HCT116 (cell line): ENCODE measurements at regions not wholly inside any gene's neighbourhood (a gene's known extent, or its start where the extent isn't known, plus 50 kb on each side); places are given as distances from the start of the nearest gene placed in this dataset.

Experiments used
- ATAC-seq: fragments of 200-7000 bp; cut with Tn5 transposase; 2 replicates; pipeline ENCODE4 v1.9.1; 2020; ENCODE audit warnings: mild to moderate bottlenecking, moderate library complexity
- BruUV-seq: library from RNA; stranded (reverse); fragments of 400-500 nt; replicated peaks from 2 replicates; lab custom pipeline; 2021; lab: Mats Ljungman, UMichigan
- CTCF ChIA-PET: fragments of 300-600 bp; sonication (Branson Sonifier 250); formaldehyde crosslinking; loops from one replicate; lab custom pipeline; 2021; ENCODE audit warnings: antibody characterized with exemption; lab: Charles Lee
- POLR2A ChIA-PET: fragments of 300-600, 350-600 bp; sonication (Branson Sonifier 250); formaldehyde crosslinking; loops from one replicate; lab custom pipeline; 2021; ENCODE audit warnings: antibody characterized with exemption; lab: Charles Lee
- RAD21 ChIA-PET, 2 experiments: fragments of 300-600 bp; sonication (Branson Sonifier 250); formaldehyde crosslinking; loops; one replicate each; lab custom pipeline; 2023; ENCODE audit warnings: low total read pairs in 2 of 2; ENCODE audit not compliant: uncharacterized antibody in 2 of 2, unreplicated experiment in 2 of 2, low non-redundant PET in 1 of 2; lab: Charles Lee
- DNase-seq: peaks from one replicate; pipeline ENCODE4 v3.0.0-alpha.2; 2010; ENCODE audit warnings: low read depth, low spot score
- H2AFZ ChIP-seq: fragments of 200-600 bp; shearing (Covaris generic), sonication (generic); 2 replicates; pipeline ENCODE4 v1.6.1; 2017; ENCODE audit warnings: low read depth, mixed run types, mixed read lengths, antibody characterized with exemption, low read length; ENCODE audit not compliant: poor library complexity, severe bottlenecking
- H3K27ac ChIP-seq: 2 replicates; pipeline ENCODE4 v1.5.1; 2012; ENCODE audit warnings: low read depth, low read length
- H3K27me3 ChIP-seq: fragments of 200-600 bp; sonication (generic); 2 replicates; pipeline ENCODE4 v1.6.1; 2016; ENCODE audit warnings: mixed run types, low read length, mixed read lengths; ENCODE audit not compliant: insufficient read depth
- H3K36me3 ChIP-seq, 2 experiments: fragments of 200-500 bp in 1 of 2; fragments of 200-600 bp in 1 of 2; sonication (Bioruptor generic) in 1 of 2; sonication (generic) in 1 of 2; 2 replicates each; pipeline versions ENCODE4 v1.5.1 to v1.6.1; 2014 to 2016; ENCODE audit warnings: low read length in 2 of 2, inconsistent platforms in 1 of 2, mixed read lengths in 1 of 2, mixed run types in 1 of 2; ENCODE audit not compliant: insufficient read depth in 2 of 2, control insufficient read depth in 1 of 2
- H3K4me1 ChIP-seq, 2 experiments: fragments of 200-600 bp in 1 of 2; sonication (generic) in 1 of 2; 2 replicates each; pipeline versions ENCODE4 v1.5.1 to v1.6.1; 2012 to 2017; ENCODE audit warnings: low read length in 2 of 2, inconsistent platforms in 1 of 2, mild to moderate bottlenecking in 1 of 2, mixed read lengths in 1 of 2, mixed run types in 1 of 2, moderate library complexity in 1 of 2; ENCODE audit not compliant: insufficient read depth in 2 of 2, control insufficient read depth in 1 of 2
- H3K4me2 ChIP-seq: fragments of 200-600 bp; sonication (generic); 2 replicates; pipeline ENCODE4 v1.6.1; 2017; ENCODE audit warnings: mixed run types, low read length, mixed read lengths
- H3K4me3 ChIP-seq, 2 experiments: fragments of 200-600 bp in 1 of 2; sonication (generic) in 1 of 2; replicated peaks in 1 of 2; 2 replicates each; pipeline ENCODE4 v1.5.1; 2011 to 2016; ENCODE audit warnings: low read length in 2 of 2, control low read depth in 1 of 2, low read depth in 1 of 2, mild to moderate bottlenecking in 1 of 2, mixed read lengths in 1 of 2, mixed run types in 1 of 2
- H3K79me2 ChIP-seq: fragments of 200-600 bp; sonication (generic); 2 replicates; pipeline ENCODE4 v1.6.1; 2017; ENCODE audit warnings: mild to moderate bottlenecking, mixed run types, low read length, moderate library complexity, mixed read lengths; ENCODE audit not compliant: insufficient read depth
- H3K9ac ChIP-seq: fragments of 200-600 bp; sonication (generic); 2 replicates; pipeline ENCODE4 v1.6.1; 2016; ENCODE audit warnings: low read length, mixed read lengths
- H3K9me2 ChIP-seq: fragments of 200-600 bp; sonication (generic), shearing (Covaris generic); 2 replicates; pipeline ENCODE4 v1.6.1; 2017; ENCODE audit warnings: mixed run types, mild to moderate bottlenecking, moderate library complexity; ENCODE audit not compliant: insufficient read depth
- H3K9me3 ChIP-seq, 2 experiments: fragments of 200-500 bp in 1 of 2; fragments of 200-600 bp in 1 of 2; sonication (Bioruptor generic) in 1 of 2; sonication (generic) in 1 of 2; 2 replicates each; pipeline ENCODE4 v1.6.1; 2014 to 2017; ENCODE audit warnings: low read length in 2 of 2, mixed read lengths in 2 of 2, inconsistent platforms in 1 of 2, low read depth in 1 of 2, mild to moderate bottlenecking in 1 of 2, mixed run types in 1 of 2, moderate library complexity in 1 of 2; ENCODE audit not compliant: control insufficient read depth in 1 of 2, insufficient read depth in 1 of 2
- H4K20me1 ChIP-seq: fragments of 200-600 bp; sonication (generic), shearing (Covaris generic); 2 replicates; pipeline ENCODE4 v1.6.1; 2017; ENCODE audit warnings: mixed run types, mild to moderate bottlenecking, moderate library complexity; ENCODE audit not compliant: insufficient read depth
- ATF3 ChIP-seq: IDR thresholded peaks from 2 replicates; pipeline ENCODE4 v1.6.1; 2012
- CBX3 ChIP-seq: IDR thresholded peaks from 2 replicates; pipeline ENCODE4 v1.6.1; 2012; ENCODE audit warnings: low read depth
- CEBPB ChIP-seq: IDR thresholded peaks from 2 replicates; pipeline ENCODE4 v1.6.1; 2012; ENCODE audit warnings: low read depth
- EGR1 ChIP-seq: IDR thresholded peaks from 2 replicates; pipeline ENCODE4 v1.6.1; 2012; ENCODE audit warnings: low read depth
- EZH2phosphoT487 ChIP-seq: fragments of 200-600 bp; IDR thresholded peaks from 2 replicates; pipeline ENCODE4 v1.6.1; 2018; ENCODE audit warnings: antibody characterized with exemption, borderline replicate concordance
- FOSL1 ChIP-seq: IDR thresholded peaks from 2 replicates; pipeline ENCODE4 v1.6.1; 2012; ENCODE audit warnings: low read depth
- JUND ChIP-seq: IDR thresholded peaks from 2 replicates; pipeline ENCODE4 v1.6.1; 2012
- MAX ChIP-seq: IDR thresholded peaks from 2 replicates; pipeline ENCODE4 v1.6.1; 2012
- RAD21 ChIP-seq: IDR thresholded peaks from 2 replicates; pipeline ENCODE4 v1.6.1; 2012; ENCODE audit warnings: low read depth, mild to moderate bottlenecking
- SIN3A ChIP-seq: IDR thresholded peaks from 2 replicates; pipeline ENCODE4 v1.6.1; 2012; ENCODE audit warnings: low read depth
- SRF ChIP-seq: IDR thresholded peaks from 2 replicates; pipeline ENCODE4 v1.6.1; 2012; ENCODE audit warnings: low read depth
- TCF7L2 ChIP-seq: IDR thresholded peaks from 2 replicates; pipeline ENCODE4 v1.7.0; 2011; ENCODE audit warnings: borderline replicate concordance, inconsistent platforms; ENCODE audit not compliant: insufficient read depth, insufficient read length; ENCODE audit errors: extremely low read depth
- YY1 ChIP-seq: IDR thresholded peaks from 2 replicates; pipeline ENCODE4 v1.6.1; 2011; ENCODE audit warnings: low read length, low read depth, moderate library complexity, mild to moderate bottlenecking; ENCODE audit not compliant: insufficient replicate concordance; ENCODE audit errors: extremely low read depth
- ZBTB33 ChIP-seq: IDR thresholded peaks from 2 replicates; pipeline ENCODE4 v1.6.1; 2011; ENCODE audit warnings: mild to moderate bottlenecking, low read length, moderate library complexity; ENCODE audit not compliant: insufficient replicate concordance; ENCODE audit errors: extremely low read depth
- ZFX ChIP-seq: fragments of 450-650 bp; IDR thresholded peaks from 2 replicates; pipeline ENCODE4 v1.6.1; 2017
- ZNF274 ChIP-seq: fragments of 200-500 bp; sonication (Bioruptor generic); IDR thresholded peaks from 2 replicates; pipeline ENCODE4 v1.6.1; 2014; ENCODE audit warnings: mild to moderate bottlenecking, low read depth, low read length, inconsistent platforms
- intact Hi-C: fragments of 100-400 bp; cut with micrococcal nuclease; formaldehyde crosslinking; loops from 2 replicates; pipeline ENCODE4 v1.10.0; 2022

- no peaks in the 10 kb centered on the region for H3K79me2 ChIP-seq
- H3K36me3 ChIP-seq = no peaks in the 10 kb centered on the region
- H2AFZ ChIP-seq = no peak overlapping the region
- POLR2A ChIA-PET = no interaction called here
- no peak overlapping the region for H3K4me3 ChIP-seq
- H3K27me3 ChIP-seq = no peaks in the 10 kb centered on the region
- no peak overlapping the region for H3K9ac ChIP-seq
- H3K9me2 ChIP-seq = no peaks in the 10 kb centered on the region
- CTCF ChIA-PET = no interaction called here
- DNase-seq (no peak), ATAC-seq (no peak)
- RAD21 ChIA-PET = no interaction called here
- H3K27ac ChIP-seq = no peak overlapping the region
- H3K9me3 ChIP-seq = no peaks in the 10 kb centered on the region
- no peak overlapping the region for H3K4me2 ChIP-seq
- intact Hi-C loops = no loop called here
- TF ChIP-seq CBX3 (no peak), RAD21 (no peak), ZNF274 (no peak), ZBTB33 (no peak), ATF3 (no peak), MAX (no peak), ZFX (no peak), FOSL1 (no peak), TCF7L2 (no peak)
- no TSS peak for BruUV-seq
- no peaks in the 10 kb centered on the region for H3K4me1 ChIP-seq
- no peaks in the 10 kb centered on the region for H4K20me1 ChIP-seq
Observed at GRCh38 chr9:88783711-88784083, 207.6 kb upstream of the S1PR3 start.

- H3K4me1 ChIP-seq = no peaks in the 10 kb centered on the region
- ATAC-seq (no peak), DNase-seq (no peak)
- no peak overlapping the region for H3K4me3 ChIP-seq
- ChIA-PET RAD21 (no interaction called here), POLR2A (no interaction called here), CTCF (no interaction called here)
- BruUV-seq = no TSS peak
- intact Hi-C loops = no loop called here
- no peaks in the 10 kb centered on the region for H3K9me3 ChIP-seq
- H3K27me3 ChIP-seq = no peaks in the 10 kb centered on the region
- H2AFZ ChIP-seq = no peak overlapping the region
- no peak overlapping the region for H3K27ac ChIP-seq
- no peak overlapping the region for H3K9ac ChIP-seq
- no peaks in the 10 kb centered on the region for H3K9me2 ChIP-seq
- H3K79me2 ChIP-seq = no peaks in the 10 kb centered on the region
- H4K20me1 ChIP-seq = no peaks in the 10 kb centered on the region
- no peaks in the 10 kb centered on the region for H3K36me3 ChIP-seq
- H3K4me2 ChIP-seq = no peak overlapping the region
- TF ChIP-seq ZNF274 (no peak), MAX (no peak), CEBPB (no peak), SRF (no peak), FOSL1 (no peak), SIN3A (no peak), EGR1 (no peak), JUND (no peak), YY1 (no peak), ATF3 (no peak), RAD21 (no peak), EZH2phosphoT487 (no peak), CBX3 (no peak)
Observed at GRCh38 chr9:88784960-88785359, 206.3 kb upstream of the S1PR3 start.
